ENCODE measurements at regions not wholly inside any gene's neighbourhood (a gene's known extent, or its start where the extent isn't known, plus 50 kb on each side); places are given as distances from the start of the nearest gene placed in this dataset.
"Not testable (repeated sequence)": the region's sequence is repeated elsewhere in the genome, so short reads cannot be mapped to it uniquely, and the experiment has no call there.

GRCh38 chr4:26051240-26051639 lies 137.2 kb downstream of the SMIM20 start:
- no peak overlapping the region for H3K4me3 ChIP-seq
- H3K36me3 ChIP-seq, result no peaks in the 10 kb centered on the region
- H3K4me1 ChIP-seq, result no peaks in the 10 kb centered on the region
- no peaks in the 10 kb centered on the region for H3K9me3 ChIP-seq
- H3K9ac ChIP-seq (ENCODE audit: low read depth in 2 of 2, low read length in 2 of 2), result no peak overlapping the region
- TF ChIP-seq CTCF (IDR thresholded peaks at IDR 0.05), result no peak
- intact Hi-C loops (cut with DNase I), result no loop called here
- DNase-seq, result no peak
- no peaks in the 10 kb centered on the region for H3K27me3 ChIP-seq
- H3K27ac ChIP-seq, result no peak overlapping the region

- Histone ChIP-seq H3K9ac (ENCODE audit: low read depth in 2 of 2, low read length in 2 of 2) (no peak overlapping the region), H3K4me3 (no peak overlapping the region), H3K36me3 (no peaks in the 10 kb centered on the region), H3K27me3 (no peaks in the 10 kb centered on the region), H3K4me1 (no peaks in the 10 kb centered on the region), H3K9me3 (no peaks in the 10 kb centered on the region), H3K27ac (no peak overlapping the region)
- intact Hi-C loops (cut with DNase I), result no loop called here
- no peak for TF ChIP-seq CTCF (IDR thresholded peaks at IDR 0.05)
- DNase-seq, result no peak
These were observed 138.9 kb downstream of the SMIM20 start for GRCh38 chr4:26052663-26053541.

- Histone ChIP-seq H3K27ac (no peak overlapping the region), H3K9me3 (no peaks in the 10 kb centered on the region), H3K27me3 (no peaks in the 10 kb centered on the region), H3K4me3 (no peak overlapping the region), H3K36me3 (no peaks in the 10 kb centered on the region), H3K9ac (ENCODE audit: low read depth in 2 of 2, low read length in 2 of 2) (no peak overlapping the region), H3K4me1 (no peaks in the 10 kb centered on the region)
- no peak for TF ChIP-seq CTCF (IDR thresholded peaks at IDR 0.05)
- intact Hi-C loops (cut with DNase I), result no loop called here
- no peak for DNase-seq
These were observed 139.7 kb downstream of the SMIM20 start for GRCh38 chr4:26053761-26054160.

- no peaks in the 10 kb centered on the region for H3K27me3 ChIP-seq
- H3K4me1 ChIP-seq, result no peaks in the 10 kb centered on the region
These were observed 141.8 kb downstream of the SMIM20 start for GRCh38 chr4:26055855-26056254.

GRCh38 chr4:26056406-26056805 lies 142.4 kb downstream of the SMIM20 start:
- TF ChIP-seq CTCF (IDR thresholded peaks at IDR 0.05), result no peak
- Histone ChIP-seq H3K9me3 (no peaks in the 10 kb centered on the region), H3K4me1 (no peaks in the 10 kb centered on the region), H3K27me3 (no peaks in the 10 kb centered on the region), H3K27ac (no peak overlapping the region), H3K4me3 (no peak overlapping the region), H3K9ac (ENCODE audit: low read depth in 2 of 2, low read length in 2 of 2) (no peak overlapping the region), H3K36me3 (no peaks in the 10 kb centered on the region)
- DNase-seq, result no peak
- intact Hi-C loops (cut with DNase I), result no loop called here

More at GRCh38 chr4:26055855-26056254, 141.8 kb downstream of the SMIM20 start:
- no peaks in the 10 kb centered on the region for H3K36me3 ChIP-seq
- no peak for DNase-seq
- no peak overlapping the region for H3K27ac ChIP-seq
- no peak for TF ChIP-seq CTCF (IDR thresholded peaks at IDR 0.05)
- H3K9ac ChIP-seq (ENCODE audit: low read depth in 2 of 2, low read length in 2 of 2), result no peak overlapping the region
- intact Hi-C loops (cut with DNase I), result no loop called here
- no peak overlapping the region for H3K4me3 ChIP-seq
- no peaks in the 10 kb centered on the region for H3K9me3 ChIP-seq

- H3K9ac ChIP-seq (ENCODE audit: low read depth in 2 of 2, low read length in 2 of 2); DNase-seq; H3K9me3 ChIP-seq; intact Hi-C loops (cut with DNase I); H3K27ac ChIP-seq; H3K4me1 ChIP-seq; H3K36me3 ChIP-seq; H3K27me3 ChIP-seq; H3K4me3 ChIP-seq: not testable (repeated sequence)
These were observed 143.8 kb downstream of the SMIM20 start for GRCh38 chr4:26057839-26058238.

Data from colonic mucosa (tissue), 4 donors.